ENCODE measurements at regions not wholly inside any gene's neighbourhood (a gene's known extent, or its start where the extent isn't known, plus 50 kb on each side); places are given as distances from the start of the nearest gene placed in this dataset.

DNA sequence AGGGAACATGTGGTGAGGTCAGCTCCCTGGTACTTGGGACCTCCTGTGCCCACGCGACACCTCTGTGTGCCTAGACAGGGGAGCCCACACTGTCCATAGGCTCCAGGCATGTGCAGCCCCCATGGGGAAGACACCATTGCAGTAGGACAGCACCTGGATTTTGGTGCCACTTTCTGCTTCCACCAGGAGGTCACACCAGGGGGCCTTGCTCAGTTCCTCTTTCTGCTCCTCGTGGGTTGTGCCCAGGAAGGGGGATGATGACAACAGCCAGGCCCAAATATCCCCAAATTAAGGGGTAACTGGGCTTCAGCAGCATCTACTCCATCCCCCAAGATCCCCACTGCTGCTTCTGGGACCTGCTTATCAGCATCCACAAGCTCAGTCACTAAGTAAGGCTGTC is 358.2 kb upstream of the KAZN start:
- H3K27me3 ChIP-seq (ENCODE audit: low read length) = no peaks in the 10 kb centered on the region
- H3K4me3 ChIP-seq (ENCODE audit: insufficient read depth, low read length, poor library complexity, severe bottlenecking) = no peak overlapping the region
- no peaks in the 10 kb centered on the region for H3K79me2 ChIP-seq (ENCODE audit: insufficient read depth, low read length)
- no peak overlapping the region for H3K4me2 ChIP-seq (ENCODE audit: low read depth, low read length, poor library complexity, severe bottlenecking)
- H2AFZ ChIP-seq (ENCODE audit: low read depth, low read length, severe bottlenecking) = no peak overlapping the region
- no peak for TF ChIP-seq EZH2phosphoT487 (conservative IDR thresholded peaks at IDR 0.05; ENCODE audit: low read length)
- TF ChIP-seq, protein P1, sequence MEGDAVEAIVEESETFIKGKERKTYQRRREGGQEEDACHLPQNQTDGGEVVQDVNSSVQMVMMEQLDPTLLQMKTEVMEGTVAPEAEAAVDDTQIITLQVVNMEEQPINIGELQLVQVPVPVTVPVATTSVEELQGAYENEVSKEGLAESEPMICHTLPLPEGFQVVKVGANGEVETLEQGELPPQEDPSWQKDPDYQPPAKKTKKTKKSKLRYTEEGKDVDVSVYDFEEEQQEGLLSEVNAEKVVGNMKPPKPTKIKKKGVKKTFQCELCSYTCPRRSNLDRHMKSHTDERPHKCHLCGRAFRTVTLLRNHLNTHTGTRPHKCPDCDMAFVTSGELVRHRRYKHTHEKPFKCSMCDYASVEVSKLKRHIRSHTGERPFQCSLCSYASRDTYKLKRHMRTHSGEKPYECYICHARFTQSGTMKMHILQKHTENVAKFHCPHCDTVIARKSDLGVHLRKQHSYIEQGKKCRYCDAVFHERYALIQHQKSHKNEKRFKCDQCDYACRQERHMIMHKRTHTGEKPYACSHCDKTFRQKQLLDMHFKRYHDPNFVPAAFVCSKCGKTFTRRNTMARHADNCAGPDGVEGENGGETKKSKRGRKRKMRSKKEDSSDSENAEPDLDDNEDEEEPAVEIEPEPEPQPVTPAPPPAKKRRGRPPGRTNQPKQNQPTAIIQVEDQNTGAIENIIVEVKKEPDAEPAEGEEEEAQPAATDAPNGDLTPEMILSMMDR (IDR thresholded peaks at IDR 0.05; ENCODE audit: insufficient read depth, low read length, poor library complexity, severe bottlenecking) = no peak
- no peaks in the 10 kb centered on the region for H3K36me3 ChIP-seq (ENCODE audit: low read length)
- H3K9me3 ChIP-seq (ENCODE audit: insufficient read depth, low read length) = no peaks in the 10 kb centered on the region
- H3K9me2 ChIP-seq (replicated peaks; ENCODE audit: insufficient read depth, low read length) = no peaks in the 10 kb centered on the region
- H3K27ac ChIP-seq (ENCODE audit: low read depth, low read length) = no peak overlapping the region
- H3K9ac ChIP-seq (ENCODE audit: low read length) = no peak overlapping the region
- H3F3A ChIP-seq (ENCODE audit: insufficient read depth) = no peaks in the 10 kb centered on the region
- no peaks in the 10 kb centered on the region for H4K20me1 ChIP-seq (ENCODE audit: low read depth, low read length)

DNA sequence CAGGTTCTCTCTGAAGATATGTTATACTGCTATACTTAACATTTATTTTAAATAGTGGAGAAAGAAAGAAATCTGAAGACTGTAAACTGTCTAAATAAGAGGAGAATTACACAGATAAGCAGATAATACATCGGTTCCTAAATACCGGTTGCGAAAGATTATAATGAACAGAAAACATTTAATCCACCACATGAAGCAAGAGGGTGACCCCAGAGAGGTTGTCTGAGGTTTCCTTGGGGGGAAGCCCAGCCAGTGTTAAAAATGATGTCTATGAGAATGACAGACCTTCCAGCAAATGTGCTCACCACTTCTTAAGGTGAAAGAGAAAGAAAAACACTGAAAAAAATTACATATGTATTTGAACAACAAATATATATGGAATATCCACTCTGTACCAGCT is 356.4 kb upstream of the KAZN start:
- no peaks in the 10 kb centered on the region for H3K9me3 ChIP-seq (ENCODE audit: insufficient read depth, low read length)
- no peak overlapping the region for H2AFZ ChIP-seq (ENCODE audit: low read depth, low read length, severe bottlenecking)
- no peaks in the 10 kb centered on the region for H3K79me2 ChIP-seq (ENCODE audit: insufficient read depth, low read length)
- no peaks in the 10 kb centered on the region for H3K27me3 ChIP-seq (ENCODE audit: low read length)
- H4K20me1 ChIP-seq (ENCODE audit: low read depth, low read length) = no peaks in the 10 kb centered on the region
- no peaks in the 10 kb centered on the region for H3F3A ChIP-seq (ENCODE audit: insufficient read depth)
- TF ChIP-seq EZH2phosphoT487 (conservative IDR thresholded peaks at IDR 0.05; ENCODE audit: low read length) = no peak
- TF ChIP-seq, protein P1 (IDR thresholded peaks at IDR 0.05; ENCODE audit: insufficient read depth, low read length, poor library complexity, severe bottlenecking) = no peak
- H3K9ac ChIP-seq (ENCODE audit: low read length) = no peak overlapping the region
- H3K36me3 ChIP-seq (ENCODE audit: low read length) = no peaks in the 10 kb centered on the region
- H3K9me2 ChIP-seq (replicated peaks; ENCODE audit: insufficient read depth, low read length) = no peaks in the 10 kb centered on the region
- no peak overlapping the region for H3K27ac ChIP-seq (ENCODE audit: low read depth, low read length)
- H3K4me3 ChIP-seq (ENCODE audit: insufficient read depth, low read length, poor library complexity, severe bottlenecking) = no peak overlapping the region
- H3K4me2 ChIP-seq (ENCODE audit: low read depth, low read length, poor library complexity, severe bottlenecking) = no peak overlapping the region

GRCh38 chr1:14242870-14243269 is 355.6 kb upstream of the KAZN start:
- no peaks in the 10 kb centered on the region for H3K9me2 ChIP-seq (replicated peaks; ENCODE audit: insufficient read depth, low read length)
- no peaks in the 10 kb centered on the region for H3K36me3 ChIP-seq (ENCODE audit: low read length)
- H3F3A ChIP-seq (ENCODE audit: insufficient read depth) = no peaks in the 10 kb centered on the region
- no peaks in the 10 kb centered on the region for H4K20me1 ChIP-seq (ENCODE audit: low read depth, low read length)
- H3K4me2 ChIP-seq (ENCODE audit: low read depth, low read length, poor library complexity, severe bottlenecking) = no peak overlapping the region
- H3K27ac ChIP-seq (ENCODE audit: low read depth, low read length) = no peak overlapping the region
- no peaks in the 10 kb centered on the region for H3K27me3 ChIP-seq (ENCODE audit: low read length)
- no peaks in the 10 kb centered on the region for H3K79me2 ChIP-seq (ENCODE audit: insufficient read depth, low read length)
- no peaks in the 10 kb centered on the region for H3K9me3 ChIP-seq (ENCODE audit: insufficient read depth, low read length)
- TF ChIP-seq, protein P1 (IDR thresholded peaks at IDR 0.05; ENCODE audit: insufficient read depth, low read length, poor library complexity, severe bottlenecking) = no peak
- TF ChIP-seq EZH2phosphoT487 (conservative IDR thresholded peaks at IDR 0.05; ENCODE audit: low read length) = no peak
- no peak overlapping the region for H2AFZ ChIP-seq (ENCODE audit: low read depth, low read length, severe bottlenecking)
- no peak overlapping the region for H3K4me3 ChIP-seq (ENCODE audit: insufficient read depth, low read length, poor library complexity, severe bottlenecking)
- H3K9ac ChIP-seq (ENCODE audit: low read length) = no peak overlapping the region

All from SU-DHL-6 (cell line).